IMR-90 (cell line): ENCODE measurements at regions not wholly inside any gene's neighbourhood (a gene's known extent, or its start where the extent isn't known, plus 50 kb on each side); places are given as distances from the start of the nearest gene placed in this dataset.
"Not testable (repeated sequence)": the region's sequence is repeated elsewhere in the genome, so short reads cannot be mapped to it uniquely, and the experiment has no call there.

Experiments used
- ATAC-seq: fragments of 200-7000 bp; cut with Tn5 transposase; 2 replicates; pipeline ENCODE4 v1.9.1; 2020; ENCODE audit warnings: low read depth, mild to moderate bottlenecking, moderate library complexity
- BruUV-seq: library from RNA; stranded (reverse); fragments of 400-500 nt; replicated peaks from 2 replicates; lab custom pipeline; 2021; lab: Mats Ljungman, UMichigan
- CTCF ChIA-PET: fragments of 300-600 bp; formaldehyde crosslinking; extraction: SDS; loops from one replicate; lab custom pipeline; 2021; ENCODE audit warnings: antibody characterized with exemption; lab: Yijun Ruan, JAX
- POLR2A ChIA-PET: fragments of 300-600 bp; sonication (Branson Sonifier 250); formaldehyde crosslinking; loops from one replicate; lab custom pipeline; 2022; ENCODE audit warnings: antibody characterized with exemption; ENCODE audit not compliant: unreplicated experiment; lab: Charles Lee
- DNase-seq: peaks from one replicate; pipeline ENCODE4 v3.0.0; 2013
- H2AFZ ChIP-seq: replicated peaks from 2 replicates; pipeline ENCODE3; 2013; ENCODE audit warnings: low read length, mild to moderate bottlenecking; ENCODE audit not compliant: poor library complexity
- H2AK5ac ChIP-seq: 2 replicates; pipeline ENCODE4 v1.6.1; 2013; ENCODE audit warnings: low read depth, low read length, inconsistent platforms
- H2AK9ac ChIP-seq: replicated peaks from 2 replicates; pipeline ENCODE3; 2013; ENCODE audit warnings: mild to moderate bottlenecking, low read depth, low read length, moderate library complexity; ENCODE audit not compliant: poor library complexity
- H2BK120ac ChIP-seq: 2 replicates; pipeline ENCODE4 v1.6.1; 2013; ENCODE audit warnings: low read depth, low read length, inconsistent platforms
- H2BK15ac ChIP-seq: 3 replicates; pipeline ENCODE4 v1.6.1; 2013; ENCODE audit warnings: low read depth, low read length, inconsistent platforms
- H2BK20ac ChIP-seq: 2 replicates; pipeline ENCODE4 v1.6.1; 2013; ENCODE audit warnings: low read depth, mild to moderate bottlenecking, inconsistent platforms, low read length, moderate library complexity
- H2BK5ac ChIP-seq: 2 replicates; pipeline ENCODE4 v1.6.1; 2013; ENCODE audit warnings: mild to moderate bottlenecking, low read depth, low read length, inconsistent platforms; ENCODE audit not compliant: poor library complexity, severe bottlenecking
- H3K14ac ChIP-seq: replicated peaks from 2 replicates; pipeline ENCODE4 v1.6.1; 2013; ENCODE audit warnings: low read depth, low read length, inconsistent platforms
- H3K18ac ChIP-seq: 2 replicates; pipeline ENCODE4 v1.6.1; 2013; ENCODE audit warnings: low read depth, low read length, control low read depth
- H3K23ac ChIP-seq: 2 replicates; pipeline ENCODE4 v1.6.1; 2013; ENCODE audit warnings: low read depth, low read length, inconsistent platforms
- H3K27ac ChIP-seq: 2 replicates; pipeline ENCODE4 v1.5.1; 2013; ENCODE audit warnings: mild to moderate bottlenecking, control low read depth, low read length; ENCODE audit not compliant: insufficient read depth
- H3K27me3 ChIP-seq: 2 replicates; pipeline ENCODE4 v1.6.1; 2013; ENCODE audit warnings: low read length; ENCODE audit not compliant: control insufficient read depth, insufficient read depth
- H3K36me3 ChIP-seq: 2 replicates; pipeline ENCODE4 v1.6.1; 2013; ENCODE audit warnings: low read length, mixed read lengths; ENCODE audit not compliant: control insufficient read depth, insufficient read depth
- H3K4ac ChIP-seq: 2 replicates; pipeline ENCODE4 v1.6.1; 2013; ENCODE audit warnings: low read depth, low read length, inconsistent platforms
- H3K4me1 ChIP-seq: 2 replicates; pipeline ENCODE4 v1.6.1; 2013; ENCODE audit warnings: low read length, mixed read lengths; ENCODE audit not compliant: control insufficient read depth, insufficient read depth
- H3K4me2 ChIP-seq: 2 replicates; pipeline ENCODE4 v1.6.1; 2013; ENCODE audit warnings: low read depth, mild to moderate bottlenecking, control low read depth, low read length, moderate library complexity
- H3K4me3 ChIP-seq: 2 replicates; pipeline ENCODE4 v1.5.1; 2013; ENCODE audit warnings: low read depth, mild to moderate bottlenecking, control low read depth, low read length, moderate library complexity; ENCODE audit not compliant: insufficient read depth
- H3K56ac ChIP-seq: 2 replicates; pipeline ENCODE4 v1.6.1; 2013; ENCODE audit warnings: low read length, inconsistent platforms; ENCODE audit not compliant: insufficient read depth; ENCODE audit errors: extremely low read depth
- H3K79me1 ChIP-seq, 2 experiments: 2 replicates each; pipeline ENCODE4 v1.6.1; 2013; ENCODE audit warnings: low read length in 2 of 2, inconsistent platforms in 1 of 2, low read depth in 1 of 2
- H3K9ac ChIP-seq: 2 replicates; pipeline ENCODE4 v1.6.1; 2013; ENCODE audit warnings: low read depth, low read length, control low read depth
- H3K9me1 ChIP-seq: 2 replicates; pipeline ENCODE4 v1.6.1; 2013; ENCODE audit warnings: low read length, inconsistent platforms; ENCODE audit not compliant: insufficient read depth
- H3K9me3 ChIP-seq: 2 replicates; pipeline ENCODE4 v1.6.1; 2013; ENCODE audit warnings: low read length; ENCODE audit not compliant: control insufficient read depth, insufficient read depth
- H4K20me1 ChIP-seq: 2 replicates; pipeline ENCODE4 v1.6.1; 2013; ENCODE audit warnings: low read length, inconsistent platforms; ENCODE audit not compliant: insufficient read depth
- H4K5ac ChIP-seq: 2 replicates; pipeline ENCODE4 v1.6.1; 2013; ENCODE audit warnings: mild to moderate bottlenecking, low read depth, low read length, control low read depth
- H4K8ac ChIP-seq, 2 experiments: 2 replicates each; pipeline ENCODE4 v1.6.1; 2013; ENCODE audit warnings: low read depth in 2 of 2, low read length in 2 of 2, control low read depth in 1 of 2, inconsistent platforms in 1 of 2
- H4K91ac ChIP-seq: 2 replicates; pipeline ENCODE4 v1.6.1; 2013; ENCODE audit warnings: low read depth, low read length, inconsistent platforms; ENCODE audit not compliant: insufficient read depth
- WGBS, 2 experiments: methylation state at CpG; one replicate each; pipeline versions ENCODE4 v1.1.5 to v1.1.7; 2013; ENCODE audit warnings: missing lambda C conversion rate in 2 of 2; ENCODE audit not compliant: insufficient read length in 1 of 2; ENCODE audit errors: extremely low coverage in 2 of 2; 5-methylcytosine and 5-hydroxymethylcytosine counted together
- dilution Hi-C: fragments of 300-500 bp; cut with HindIII; formaldehyde crosslinking; loops from one replicate; pipeline ENCODE4 v1.14.3; 2018; ENCODE audit warnings: low sequenced_read_pairs; ENCODE audit not compliant: unreplicated experiment
- in situ Hi-C: fragments of 300-500 bp; cut with MboI; formaldehyde crosslinking; loops from 3 replicates; pipeline ENCODE4 v1.14.3; 2019; ENCODE audit warnings: low sequenced_read_pairs, inconsistent platforms, mixed read lengths
- intact Hi-C: fragments of 100-400 bp; cut with micrococcal nuclease; formaldehyde crosslinking; loops from 2 replicates; pipeline ENCODE4 v1.10.0; 2022

DNA sequence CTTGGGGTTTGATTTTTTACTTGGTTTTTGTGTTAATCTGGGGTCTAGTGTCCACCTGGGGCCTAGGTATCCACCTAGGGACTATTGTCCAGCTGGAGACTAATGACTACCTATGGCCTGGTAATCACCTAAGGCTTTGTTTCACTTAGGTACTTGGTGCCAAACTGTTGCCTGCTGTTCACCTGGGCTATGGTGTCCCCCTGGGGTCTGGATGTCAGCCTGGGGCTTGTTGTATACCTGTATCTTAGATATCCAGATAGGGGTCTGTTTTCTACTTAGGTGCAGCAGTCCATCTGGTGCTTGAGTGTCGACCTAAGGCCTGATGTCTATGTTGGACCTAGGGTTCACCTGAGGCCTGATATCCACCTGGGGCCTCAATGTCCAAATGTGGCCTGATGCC is 193.1 kb downstream of the POTEM start:
- DNase-seq, H3K27ac ChIP-seq, ATAC-seq, CTCF ChIA-PET, H3K23ac ChIP-seq, H3K4me3 ChIP-seq, H4K91ac ChIP-seq, H3K9ac ChIP-seq, POLR2A ChIA-PET, intact Hi-C loops, H3K79me1 ChIP-seq, H4K5ac ChIP-seq, H2BK120ac ChIP-seq, H3K4me1 ChIP-seq, in situ Hi-C loops, H4K20me1 ChIP-seq, H3K4me2 ChIP-seq, H3K27me3 ChIP-seq, H2BK5ac ChIP-seq, H3K9me3 ChIP-seq, H2AK9ac ChIP-seq, BruUV-seq, H3K18ac ChIP-seq, H2BK20ac ChIP-seq, dilution Hi-C loops, H2AFZ ChIP-seq, H3K36me3 ChIP-seq, H3K9me1 ChIP-seq, H3K14ac ChIP-seq, H2BK15ac ChIP-seq, H2AK5ac ChIP-seq, H3K56ac ChIP-seq, H4K8ac ChIP-seq, H3K4ac ChIP-seq: not testable (repeated sequence)
- WGBS, 2 experiments = no CpG with 5 or more reads among the region's 1 CpG

DNA sequence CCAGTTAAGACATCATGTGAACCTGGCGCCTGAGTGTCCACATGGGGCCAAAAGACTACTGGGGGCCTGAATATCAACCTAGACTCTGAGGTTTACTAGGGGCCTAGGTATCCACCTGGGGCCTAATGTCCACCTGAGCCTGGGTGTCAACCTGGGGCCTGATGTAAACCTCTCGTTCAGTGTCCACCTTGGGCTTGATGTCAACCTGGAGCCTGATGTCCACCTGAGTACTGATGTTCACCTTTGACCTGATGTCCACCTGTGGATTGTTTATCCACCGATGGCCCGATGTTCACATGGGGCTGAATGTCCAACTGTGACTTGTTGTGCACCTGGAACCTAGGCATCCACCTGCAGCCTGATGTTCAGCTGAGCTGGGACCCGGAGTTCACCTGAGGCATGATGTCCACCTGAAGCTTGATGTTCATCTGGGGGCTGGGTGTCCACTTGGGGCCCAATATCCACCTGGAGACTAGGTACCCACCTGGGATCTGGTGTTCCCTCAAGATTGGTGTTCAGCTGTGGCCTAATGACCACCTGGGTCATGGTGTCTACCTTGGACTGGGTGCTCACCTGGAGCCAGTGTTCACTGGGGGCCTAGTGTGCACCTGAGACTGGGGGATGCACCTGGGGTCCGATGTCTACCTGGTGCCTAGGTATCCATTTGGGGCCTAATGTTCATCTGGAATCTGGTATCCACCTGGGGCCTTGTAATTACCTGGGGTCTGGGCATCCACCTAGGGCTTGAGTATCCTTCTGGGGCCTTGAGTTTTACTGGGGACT is 194.2 kb downstream of the POTEM start:
- 50% methylated on average over 5 of the region's 6 CpGs; no CpG with 5 or more reads in 1 of the 2 experiments for WGBS, 2 experiments
- H3K27me3 ChIP-seq, H3K9ac ChIP-seq, intact Hi-C loops, H4K5ac ChIP-seq, H4K20me1 ChIP-seq, H2BK20ac ChIP-seq, H3K23ac ChIP-seq, H2BK120ac ChIP-seq, H2AK9ac ChIP-seq, H3K4me3 ChIP-seq, in situ Hi-C loops, H3K27ac ChIP-seq, H3K14ac ChIP-seq, H3K36me3 ChIP-seq, H2AK5ac ChIP-seq, H3K56ac ChIP-seq, H4K91ac ChIP-seq, H2BK15ac ChIP-seq, ATAC-seq, H2BK5ac ChIP-seq, H2AFZ ChIP-seq, CTCF ChIA-PET, H3K4me2 ChIP-seq, H3K9me1 ChIP-seq, H3K18ac ChIP-seq, H3K4ac ChIP-seq, H3K79me1 ChIP-seq, H3K4me1 ChIP-seq, H4K8ac ChIP-seq, BruUV-seq, POLR2A ChIA-PET, dilution Hi-C loops: not testable (repeated sequence)
- peaks cover 12% of the 10 kb centered on the region for H3K9me3 ChIP-seq
- peak; percentile 5 for DNase-seq
